Lung (tissue), 11 donors: ENCODE measurements at regions not wholly inside any gene's neighbourhood (a gene's known extent, or its start where the extent isn't known, plus 50 kb on each side); places are given as distances from the start of the nearest gene placed in this dataset.

Experiments
- ATAC-seq: fragments of 200-7000 bp; cut with Tn5 transposase; one replicate; pipeline ENCODE4 v1.9.1; 2020; ENCODE audit warnings: moderate number of reproducible peaks; ENCODE audit not compliant: insufficient read depth, low FRiP score
- DNase-seq, 3 donors: peaks; one replicate each; pipeline ENCODE4 v3.0.0-alpha.2; 2013 to 2017
- H3K27ac ChIP-seq, 2 donors: one replicate each; pipeline ENCODE4 v1.5.1; 2013; ENCODE audit warnings: mild to moderate bottlenecking in 2 of 2, moderate library complexity in 2 of 2, control low read depth in 1 of 2, inconsistent platforms in 1 of 2, low read depth in 1 of 2, low read length in 1 of 2
- H3K27me3 ChIP-seq, 3 donors: one replicate each; pipeline ENCODE4 v1.5.1; 2013; ENCODE audit warnings: low read length in 2 of 3; ENCODE audit not compliant: control insufficient read depth in 3 of 3, insufficient read depth in 3 of 3
- H3K36me3 ChIP-seq, 4 donors: one replicate each; pipeline ENCODE4 v1.5.1; 2013; ENCODE audit warnings: low read length in 4 of 4, mild to moderate bottlenecking in 1 of 4, moderate library complexity in 1 of 4; ENCODE audit not compliant: control insufficient read depth in 4 of 4, insufficient read depth in 4 of 4
- H3K4me1 ChIP-seq, 5 donors: one replicate each; pipeline ENCODE4 v1.5.1; 2013; ENCODE audit warnings: low read length in 5 of 5, mild to moderate bottlenecking in 2 of 5, moderate library complexity in 1 of 5; ENCODE audit not compliant: control insufficient read depth in 5 of 5, insufficient read depth in 5 of 5
- H3K4me3 ChIP-seq: one replicate; pipeline ENCODE4 v1.5.1; 2013; ENCODE audit warnings: mild to moderate bottlenecking, control low read depth, moderate library complexity
- H3K9ac ChIP-seq, 2 donors: one replicate each; pipeline ENCODE4 v1.5.1; 2013; ENCODE audit warnings: low read length in 2 of 2, control low read depth in 1 of 2; ENCODE audit not compliant: insufficient read depth in 1 of 2
- H3K9me3 ChIP-seq, 4 donors: one replicate each; pipeline ENCODE4 v1.5.1; 2013; ENCODE audit warnings: low read length in 3 of 4, mild to moderate bottlenecking in 1 of 4, moderate library complexity in 1 of 4; ENCODE audit not compliant: control insufficient read depth in 4 of 4, insufficient read depth in 3 of 4
- CTCF ChIP-seq: IDR thresholded peaks from 2 replicates; pipeline ENCODE4 v1.5.1; 2012; ENCODE audit warnings: mild to moderate bottlenecking; ENCODE audit errors: control extremely low read depth, extremely low read depth
- WGBS, 2 donors: extraction: QIAGEN DNeasy Blood & Tissue Kit; methylation state at CpG; one replicate each; pipeline ENCODE4 v1.1.7; 2013; 5-methylcytosine and 5-hydroxymethylcytosine counted together
- donor health status: control.
- donor health status: control.
- donor health status: Bipolar disorder and iron deficiency.
- donor health status: healthy.
- donor health status: DM: yes; HTN: yes; CAD: no.

DNA sequence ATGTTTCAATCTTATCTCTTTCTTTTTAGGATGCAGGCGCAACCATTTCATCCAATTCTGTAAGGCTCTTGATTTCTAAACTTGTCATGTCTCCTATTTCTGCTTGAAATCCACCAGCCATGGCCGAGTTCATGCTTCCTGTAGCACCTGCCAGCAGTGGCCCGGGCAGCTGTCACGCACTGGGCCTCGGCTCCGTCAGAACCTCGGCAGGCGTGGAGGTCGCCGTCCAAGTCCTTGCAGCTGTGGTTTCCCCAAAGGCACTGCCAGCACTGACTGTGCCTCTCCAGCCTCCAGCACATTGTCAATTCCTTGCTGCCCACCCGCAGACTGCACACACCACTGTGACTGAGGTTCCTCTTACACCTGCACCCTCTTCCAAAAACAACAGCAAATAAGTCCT lies 188.7 kb upstream of the SALL3 start:
- H3K4me1 ChIP-seq = no peaks in the 10 kb centered on the region
- peaks cover 0 to 6% (median 0%) of the 10 kb centered on the region in 3 donors for H3K27me3 ChIP-seq
- H3K4me3 ChIP-seq = no peak overlapping the region
- 86 to 92% methylated on average over 11 of the region's 11 CpGs for WGBS, 2 donors
- TF ChIP-seq CTCF = no peak
- H3K36me3 ChIP-seq = no peaks in the 10 kb centered on the region
- DNase-seq (no peak), ATAC-seq (no peak)
- no peak overlapping the region for H3K9ac ChIP-seq
- H3K27ac ChIP-seq = no peak overlapping the region
- H3K9me3 ChIP-seq = peaks cover 0 to 4% (median 0%) of the 10 kb centered on the region in 4 donors

GRCh38 chr18:78792094-78792493 lies 187.5 kb upstream of the SALL3 start:
- Histone ChIP-seq H3K9me3 (peaks cover 0 to 4% (median 0%) of the 10 kb centered on the region in 4 donors), H3K9ac (no peak overlapping the region), H3K36me3 (no peaks in the 10 kb centered on the region), H3K27ac (no peak overlapping the region), H3K4me1 (no peaks in the 10 kb centered on the region), H3K4me3 (no peak overlapping the region), H3K27me3 (peaks cover 0 to 2% (median 0%) of the 10 kb centered on the region in 3 donors)
- ATAC-seq (no peak), DNase-seq (no peak)
- WGBS, 2 donors = 85 to 90% methylated on average over 9 of the region's 9 CpGs
- no peak for TF ChIP-seq CTCF

GRCh38 chr18:78792736-78793135 lies 186.9 kb upstream of the SALL3 start:
- Histone ChIP-seq H3K27ac (no peak overlapping the region), H3K4me1 (no peaks in the 10 kb centered on the region), H3K27me3 (peaks cover 0 to 2% (median 0%) of the 10 kb centered on the region in 3 donors), H3K36me3 (no peaks in the 10 kb centered on the region), H3K9me3 (peaks cover 0 to 4% (median 0%) of the 10 kb centered on the region in 4 donors), H3K4me3 (no peak overlapping the region), H3K9ac (no peak overlapping the region)
- DNase-seq (no peak), ATAC-seq (no peak)
- no peak for TF ChIP-seq CTCF
- 92 to 94% methylated on average over 20 of the region's 20 CpGs for WGBS, 2 donors
